Breast epithelium (tissue), 3 donors: ENCODE measurements at regions not wholly inside any gene's neighbourhood (a gene's known extent, or its start where the extent isn't known, plus 50 kb on each side); places are given as distances from the start of the nearest gene placed in this dataset.

ENCODE experiments used
- POLR2A ChIP-seq: fragments of 450-650 bp; IDR thresholded peaks from one replicate; pipeline ENCODE4 v1.6.1; 2016; ENCODE audit warnings: antibody characterized with exemption, mild to moderate bottlenecking, moderate library complexity
- TF ChIP-seq, protein P1 (sequence below), 3 donors: fragments of 450-650 bp; IDR thresholded peaks; one replicate each; pipeline ENCODE4 v1.5.1; 2016 to 2017; ENCODE audit warnings: antibody characterized with exemption in 3 of 3, mild to moderate bottlenecking in 3 of 3, moderate library complexity in 3 of 3

- TF ChIP-seq, protein P1, sequence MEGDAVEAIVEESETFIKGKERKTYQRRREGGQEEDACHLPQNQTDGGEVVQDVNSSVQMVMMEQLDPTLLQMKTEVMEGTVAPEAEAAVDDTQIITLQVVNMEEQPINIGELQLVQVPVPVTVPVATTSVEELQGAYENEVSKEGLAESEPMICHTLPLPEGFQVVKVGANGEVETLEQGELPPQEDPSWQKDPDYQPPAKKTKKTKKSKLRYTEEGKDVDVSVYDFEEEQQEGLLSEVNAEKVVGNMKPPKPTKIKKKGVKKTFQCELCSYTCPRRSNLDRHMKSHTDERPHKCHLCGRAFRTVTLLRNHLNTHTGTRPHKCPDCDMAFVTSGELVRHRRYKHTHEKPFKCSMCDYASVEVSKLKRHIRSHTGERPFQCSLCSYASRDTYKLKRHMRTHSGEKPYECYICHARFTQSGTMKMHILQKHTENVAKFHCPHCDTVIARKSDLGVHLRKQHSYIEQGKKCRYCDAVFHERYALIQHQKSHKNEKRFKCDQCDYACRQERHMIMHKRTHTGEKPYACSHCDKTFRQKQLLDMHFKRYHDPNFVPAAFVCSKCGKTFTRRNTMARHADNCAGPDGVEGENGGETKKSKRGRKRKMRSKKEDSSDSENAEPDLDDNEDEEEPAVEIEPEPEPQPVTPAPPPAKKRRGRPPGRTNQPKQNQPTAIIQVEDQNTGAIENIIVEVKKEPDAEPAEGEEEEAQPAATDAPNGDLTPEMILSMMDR (IDR thresholded peaks at IDR 0.05), result no peak
- TF ChIP-seq POLR2A, result no peak
These were observed 273.3 kb downstream of the RPL10L start for GRCh38 chr14:46378248-46378647.
